HEK293T (cell line): ENCODE measurements at regions not wholly inside any gene's neighbourhood (a gene's known extent, or its start where the extent isn't known, plus 50 kb on each side); places are given as distances from the start of the nearest gene placed in this dataset.

Source experiments
- ARNT ChIP-seq: fragments of 450-650 bp; IDR thresholded peaks from 2 replicates; pipeline ENCODE4 v1.6.1; 2017; ENCODE audit warnings: mild to moderate bottlenecking
- BHLHE40 ChIP-seq: fragments of 450-650 bp; IDR thresholded peaks from 2 replicates; pipeline ENCODE4 v1.6.1; 2016; ENCODE audit warnings: mild to moderate bottlenecking, moderate library complexity, borderline replicate concordance
- ELF4 ChIP-seq: fragments of 450-650 bp; IDR thresholded peaks from 2 replicates; pipeline ENCODE4 v1.6.1; 2017; ENCODE audit warnings: antibody characterized with exemption
- FOXK2 ChIP-seq: fragments of 450-650 bp; IDR thresholded peaks from 2 replicates; pipeline ENCODE4 v1.6.1; 2016; ENCODE audit warnings: mild to moderate bottlenecking
- FOXM1 ChIP-seq: fragments of 450-650 bp; IDR thresholded peaks from 2 replicates; pipeline ENCODE4 v1.6.1; 2017; ENCODE audit warnings: mild to moderate bottlenecking, borderline replicate concordance
- HDGF ChIP-seq: fragments of 450-650 bp; IDR thresholded peaks from 2 replicates; pipeline ENCODE4 v1.6.1; 2017; ENCODE audit warnings: antibody characterized with exemption, borderline replicate concordance
- LEF1 ChIP-seq: fragments of 450-650 bp; IDR thresholded peaks from 2 replicates; pipeline ENCODE4 v1.6.1; 2017; ENCODE audit warnings: mild to moderate bottlenecking, borderline replicate concordance
- SP1 ChIP-seq: fragments of 450-650 bp; IDR thresholded peaks from 2 replicates; pipeline ENCODE4 v1.6.1; 2017
- ZNF384 ChIP-seq: fragments of 450-650 bp; IDR thresholded peaks from 2 replicates; pipeline ENCODE4 v1.6.1; 2016

GRCh38 chr4:126405369-126405982, 1090.7 kb downstream of the FAT4 start:
- TF ChIP-seq SP1 = no peak
- TF ChIP-seq FOXM1 = no peak
- TF ChIP-seq BHLHE40 = no peak
- no peak for TF ChIP-seq LEF1
- no peak for TF ChIP-seq ARNT
- no peak for TF ChIP-seq ZNF384
- TF ChIP-seq ELF4 = no peak
- TF ChIP-seq HDGF = no peak
- TF ChIP-seq FOXK2 = no peak
